PFSK-1 (cell line): ENCODE measurements at regions not wholly inside any gene's neighbourhood (a gene's known extent, or its start where the extent isn't known, plus 50 kb on each side); places are given as distances from the start of the nearest gene placed in this dataset.

Experiments
- FOXP2 ChIP-seq: optimal IDR thresholded peaks from 2 replicates; pipeline ENCODE3; 2011; ENCODE audit warnings: borderline replicate concordance, control low read depth, inconsistent platforms; ENCODE audit not compliant: insufficient read depth; ENCODE audit errors: extremely low read length, extremely low read depth
- POLR2AphosphoS5 ChIP-seq: IDR thresholded peaks from 2 replicates; pipeline ENCODE4 v1.6.1; 2012; ENCODE audit warnings: low read depth, mild to moderate bottlenecking, control low read depth, low read length, moderate library complexity
- SIN3A ChIP-seq: IDR thresholded peaks from 2 replicates; pipeline ENCODE4 v1.6.1; 2012; ENCODE audit warnings: mild to moderate bottlenecking, low read length, moderate library complexity, borderline replicate concordance; ENCODE audit not compliant: insufficient read depth
- TAF1 ChIP-seq: IDR thresholded peaks from 2 replicates; pipeline ENCODE4 v1.6.1; 2012; ENCODE audit warnings: low read length, control low read depth, borderline replicate concordance; ENCODE audit not compliant: insufficient read depth
- TF ChIP-seq, protein P1 (sequence below), 2 experiments: IDR thresholded peaks; 2 replicates each; pipeline versions ENCODE4 v1.6.1 to v1.8.0; 2011 to 2012; ENCODE audit warnings: low read depth in 2 of 2, low read length in 2 of 2, control low read depth in 1 of 2, inconsistent platforms in 1 of 2, mild to moderate bottlenecking in 1 of 2, moderate library complexity in 1 of 2; ENCODE audit not compliant: insufficient read depth in 1 of 2

- TF ChIP-seq SIN3A (no peak), POLR2AphosphoS5 (no peak), FOXP2 (no peak), TAF1 (no peak)
- TF ChIP-seq, protein P1, sequence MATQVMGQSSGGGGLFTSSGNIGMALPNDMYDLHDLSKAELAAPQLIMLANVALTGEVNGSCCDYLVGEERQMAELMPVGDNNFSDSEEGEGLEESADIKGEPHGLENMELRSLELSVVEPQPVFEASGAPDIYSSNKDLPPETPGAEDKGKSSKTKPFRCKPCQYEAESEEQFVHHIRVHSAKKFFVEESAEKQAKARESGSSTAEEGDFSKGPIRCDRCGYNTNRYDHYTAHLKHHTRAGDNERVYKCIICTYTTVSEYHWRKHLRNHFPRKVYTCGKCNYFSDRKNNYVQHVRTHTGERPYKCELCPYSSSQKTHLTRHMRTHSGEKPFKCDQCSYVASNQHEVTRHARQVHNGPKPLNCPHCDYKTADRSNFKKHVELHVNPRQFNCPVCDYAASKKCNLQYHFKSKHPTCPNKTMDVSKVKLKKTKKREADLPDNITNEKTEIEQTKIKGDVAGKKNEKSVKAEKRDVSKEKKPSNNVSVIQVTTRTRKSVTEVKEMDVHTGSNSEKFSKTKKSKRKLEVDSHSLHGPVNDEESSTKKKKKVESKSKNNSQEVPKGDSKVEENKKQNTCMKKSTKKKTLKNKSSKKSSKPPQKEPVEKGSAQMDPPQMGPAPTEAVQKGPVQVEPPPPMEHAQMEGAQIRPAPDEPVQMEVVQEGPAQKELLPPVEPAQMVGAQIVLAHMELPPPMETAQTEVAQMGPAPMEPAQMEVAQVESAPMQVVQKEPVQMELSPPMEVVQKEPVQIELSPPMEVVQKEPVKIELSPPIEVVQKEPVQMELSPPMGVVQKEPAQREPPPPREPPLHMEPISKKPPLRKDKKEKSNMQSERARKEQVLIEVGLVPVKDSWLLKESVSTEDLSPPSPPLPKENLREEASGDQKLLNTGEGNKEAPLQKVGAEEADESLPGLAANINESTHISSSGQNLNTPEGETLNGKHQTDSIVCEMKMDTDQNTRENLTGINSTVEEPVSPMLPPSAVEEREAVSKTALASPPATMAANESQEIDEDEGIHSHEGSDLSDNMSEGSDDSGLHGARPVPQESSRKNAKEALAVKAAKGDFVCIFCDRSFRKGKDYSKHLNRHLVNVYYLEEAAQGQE (IDR thresholded peaks at IDR 0.05; ENCODE audit: insufficient read depth in 1 of 2, low read depth in 2 of 2, low read length in 2 of 2): no peak
Measured at GRCh38 chr18:28399781-28400362, 222.9 kb upstream of the CDH2 start.

DNA sequence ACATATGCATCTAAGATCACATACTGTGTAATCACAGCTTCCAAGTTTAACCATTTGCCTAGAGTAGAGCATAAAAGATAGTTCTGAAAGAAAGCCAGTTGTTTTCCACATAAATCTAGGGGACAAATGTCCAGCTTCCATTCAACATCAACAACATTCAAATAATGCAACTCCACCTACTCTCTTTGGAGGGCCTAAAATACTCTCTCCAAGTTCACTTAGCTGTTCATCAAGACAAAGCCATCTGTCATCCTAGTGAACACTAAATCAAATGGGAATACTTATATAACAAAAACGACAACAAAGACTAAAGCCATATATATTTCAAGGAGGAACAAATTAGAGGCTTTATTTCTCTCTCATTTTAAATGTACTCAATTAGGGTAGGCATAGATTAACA, 221.5 kb upstream of the CDH2 start:
- TF ChIP-seq, protein P1 (IDR thresholded peaks at IDR 0.05; ENCODE audit: insufficient read depth in 1 of 2, low read depth in 2 of 2, low read length in 2 of 2): no peak
- TF ChIP-seq POLR2AphosphoS5: no peak

DNA sequence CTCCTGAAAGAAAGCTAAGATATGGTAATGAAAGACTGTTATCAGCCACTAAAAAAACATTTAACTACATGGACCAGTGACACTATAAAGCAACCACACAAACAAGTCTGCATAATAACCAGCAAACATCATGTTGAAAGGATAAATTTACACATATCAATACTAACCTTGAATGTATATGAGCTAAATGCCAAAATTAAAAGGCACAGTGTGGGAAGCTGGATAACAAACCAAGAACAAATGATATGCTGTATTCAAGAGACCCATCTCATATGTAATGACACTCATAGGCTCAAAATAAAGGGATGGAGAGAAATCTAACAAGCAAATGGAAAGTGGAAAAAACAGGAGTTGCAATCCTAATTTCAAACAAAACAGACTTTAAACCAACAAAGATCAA, 213.1 kb upstream of the CDH2 start:
- no peak for TF ChIP-seq POLR2AphosphoS5
- no peak for TF ChIP-seq SIN3A
- TF ChIP-seq FOXP2: no peak
- TF ChIP-seq, protein P1 (IDR thresholded peaks at IDR 0.05; ENCODE audit: insufficient read depth in 1 of 2, low read depth in 2 of 2, low read length in 2 of 2): no peak
- no peak for TF ChIP-seq TAF1

GRCh38 chr18:28382215-28382879, 205.4 kb upstream of the CDH2 start:
- TF ChIP-seq SIN3A (no peak), FOXP2 (no peak), TAF1 (no peak), POLR2AphosphoS5 (no peak)
- TF ChIP-seq, protein P1 (IDR thresholded peaks at IDR 0.05; ENCODE audit: insufficient read depth in 1 of 2, low read depth in 2 of 2, low read length in 2 of 2): no peak

- TF ChIP-seq, protein P1 (IDR thresholded peaks at IDR 0.05; ENCODE audit: insufficient read depth in 1 of 2, low read depth in 2 of 2, low read length in 2 of 2): no peak
- TF ChIP-seq SIN3A (no peak), POLR2AphosphoS5 (no peak), FOXP2 (no peak), TAF1 (no peak)
Measured at GRCh38 chr18:28372186-28372585, 195.3 kb upstream of the CDH2 start.
